DND-41 (cell line): ENCODE measurements at regions not wholly inside any gene's neighbourhood (a gene's known extent, or its start where the extent isn't known, plus 50 kb on each side); places are given as distances from the start of the nearest gene placed in this dataset.

ENCODE experiments used
- ATAC-seq: fragments of 200-7000 bp; cut with Tn5 transposase; 3 replicates; pipeline ENCODE4 v1.9.1; 2021; ENCODE audit warnings: low read depth; ENCODE audit not compliant: insufficient read depth
- DNase-seq: peaks from one replicate; pipeline ENCODE4 v3.0.0-alpha.2; 2020
- H2AFZ ChIP-seq: 2 replicates; pipeline ENCODE4 v1.6.0; 2012; ENCODE audit warnings: low read depth, low read length
- H3K27ac ChIP-seq: 2 replicates; pipeline ENCODE4 v1.5.1; 2012; ENCODE audit warnings: low read length, inconsistent platforms
- H3K27me3 ChIP-seq: fragments of 200-600 bp; sonication (generic); 2 replicates; pipeline ENCODE4 v1.6.0; 2012; ENCODE audit warnings: low read length, mild to moderate bottlenecking, inconsistent platforms; ENCODE audit not compliant: insufficient read depth, poor library complexity
- H3K36me3 ChIP-seq: 2 replicates; pipeline ENCODE4 v1.5.1; 2012; ENCODE audit warnings: low read length, inconsistent platforms; ENCODE audit not compliant: insufficient read depth
- H3K4me1 ChIP-seq: 2 replicates; pipeline ENCODE4 v1.5.1; 2012; ENCODE audit warnings: mild to moderate bottlenecking, low read length; ENCODE audit not compliant: insufficient read depth
- H3K4me2 ChIP-seq: 2 replicates; pipeline ENCODE4 v1.6.0; 2012; ENCODE audit warnings: mild to moderate bottlenecking, moderate library complexity, low read length, inconsistent platforms; ENCODE audit not compliant: insufficient read depth
- H3K4me3 ChIP-seq, 2 experiments: fragments of 200-600 bp in 1 of 2; shearing (Covaris generic) in 1 of 2; 2 replicates each; pipeline ENCODE4 v1.5.1; 2012 to 2016; ENCODE audit warnings: inconsistent platforms in 2 of 2, low read length in 2 of 2, mild to moderate bottlenecking in 2 of 2, low read depth in 1 of 2, moderate library complexity in 1 of 2
- H3K79me2 ChIP-seq: 2 replicates; pipeline ENCODE4 v1.6.0; 2012; ENCODE audit warnings: low read length, inconsistent platforms; ENCODE audit not compliant: insufficient read depth
- H3K9ac ChIP-seq: 2 replicates; pipeline ENCODE4 v1.6.0; 2012; ENCODE audit warnings: low read depth, mild to moderate bottlenecking, inconsistent platforms, low read length, moderate library complexity
- H3K9me3 ChIP-seq: 2 replicates; pipeline ENCODE4 v1.5.1; 2012; ENCODE audit warnings: low read length, moderate library complexity, mild to moderate bottlenecking, inconsistent platforms; ENCODE audit not compliant: insufficient read depth, severe bottlenecking
- H4K20me1 ChIP-seq: 2 replicates; pipeline ENCODE4 v1.6.0; 2012; ENCODE audit warnings: low read length; ENCODE audit not compliant: insufficient read depth
- CTCF ChIP-seq: IDR thresholded peaks from 2 replicates; pipeline ENCODE4 v1.5.1; 2012; ENCODE audit warnings: borderline replicate concordance, low read length, moderate library complexity, mild to moderate bottlenecking; ENCODE audit not compliant: poor library complexity, severe bottlenecking; ENCODE audit errors: extremely low read depth
- EZH2 ChIP-seq: IDR thresholded peaks from 3 replicates; pipeline ENCODE4 v1.6.1; 2012; ENCODE audit warnings: borderline replicate concordance, low read depth, mild to moderate bottlenecking, moderate library complexity, low read length, inconsistent platforms; ENCODE audit not compliant: severe bottlenecking

- ATAC-seq (no peak), DNase-seq (no peak)
- no peaks in the 10 kb centered on the region for H4K20me1 ChIP-seq
- no peaks in the 10 kb centered on the region for H3K4me1 ChIP-seq
- no peaks in the 10 kb centered on the region for H3K27me3 ChIP-seq
- TF ChIP-seq CTCF (no peak), EZH2 (no peak)
- no peaks in the 10 kb centered on the region for H3K79me2 ChIP-seq
- no peaks in the 10 kb centered on the region for H3K36me3 ChIP-seq
- no peak overlapping the region for H3K4me3 ChIP-seq
- no peak overlapping the region for H2AFZ ChIP-seq
- no peak overlapping the region for H3K9ac ChIP-seq
- no peak overlapping the region for H3K4me2 ChIP-seq
- no peaks in the 10 kb centered on the region for H3K9me3 ChIP-seq
- H3K27ac ChIP-seq: no peak overlapping the region
These were observed 68.6 kb upstream of the SCEL start for GRCh38 chr13:77466753-77467422.

- H3K27me3 ChIP-seq: no peaks in the 10 kb centered on the region
- H3K4me3 ChIP-seq: no peak overlapping the region
- H3K4me2 ChIP-seq: no peak overlapping the region
- H2AFZ ChIP-seq: no peak overlapping the region
- DNase-seq (no peak), ATAC-seq (no peak)
- no peaks in the 10 kb centered on the region for H4K20me1 ChIP-seq
- TF ChIP-seq CTCF (no peak), EZH2 (no peak)
- H3K4me1 ChIP-seq: no peaks in the 10 kb centered on the region
- no peaks in the 10 kb centered on the region for H3K79me2 ChIP-seq
- H3K36me3 ChIP-seq: no peaks in the 10 kb centered on the region
- no peak overlapping the region for H3K27ac ChIP-seq
- no peaks in the 10 kb centered on the region for H3K9me3 ChIP-seq
- no peak overlapping the region for H3K9ac ChIP-seq
These were observed 69.8 kb upstream of the SCEL start for GRCh38 chr13:77465603-77466195.

- TF ChIP-seq EZH2 (no peak), CTCF (no peak)
- H3K4me3 ChIP-seq: no peak overlapping the region
- H3K9me3 ChIP-seq: no peaks in the 10 kb centered on the region
- ATAC-seq: no peak
- no peaks in the 10 kb centered on the region for H4K20me1 ChIP-seq
- H3K27ac ChIP-seq: no peak overlapping the region
- no peak overlapping the region for H3K9ac ChIP-seq
- no peaks in the 10 kb centered on the region for H3K36me3 ChIP-seq
- no peaks in the 10 kb centered on the region for H3K79me2 ChIP-seq
- H3K27me3 ChIP-seq: no peaks in the 10 kb centered on the region
- no peak for DNase-seq
- no peak overlapping the region for H3K4me2 ChIP-seq
- H2AFZ ChIP-seq: no peak overlapping the region
- H3K4me1 ChIP-seq: no peaks in the 10 kb centered on the region
These were observed 75.3 kb upstream of the SCEL start for GRCh38 chr13:77460195-77460594.
